Skeletal muscle tissue (tissue), 3 donors: ENCODE measurements at regions not wholly inside any gene's neighbourhood (a gene's known extent, or its start where the extent isn't known, plus 50 kb on each side); places are given as distances from the start of the nearest gene placed in this dataset.

Source experiments
- H3K27ac ChIP-seq: one replicate; pipeline ENCODE4 v1.7.0; 2013; ENCODE audit warnings: mild to moderate bottlenecking, low read depth, low read length, inconsistent platforms
- H3K27me3 ChIP-seq, 3 donors: one replicate each; pipeline ENCODE4 v1.7.0; 2013; ENCODE audit warnings: low read length in 3 of 3; ENCODE audit not compliant: control insufficient read depth in 3 of 3, insufficient read depth in 3 of 3
- H3K36me3 ChIP-seq, 3 donors: one replicate each; pipeline ENCODE4 v1.7.0; 2013; ENCODE audit warnings: low read length in 3 of 3; ENCODE audit not compliant: control insufficient read depth in 3 of 3, insufficient read depth in 3 of 3
- H3K4me1 ChIP-seq, 3 donors: one replicate each; pipeline ENCODE4 v1.7.0; 2013; ENCODE audit warnings: low read length in 3 of 3, mild to moderate bottlenecking in 3 of 3; ENCODE audit not compliant: control insufficient read depth in 3 of 3, insufficient read depth in 3 of 3
- H3K4me3 ChIP-seq, 3 donors: one replicate each; pipeline ENCODE4 v1.7.0; 2013; ENCODE audit warnings: low read length in 3 of 3
- H3K9ac ChIP-seq, 3 donors: one replicate each; pipeline ENCODE4 v1.7.0; 2013; ENCODE audit warnings: low read length in 3 of 3, mild to moderate bottlenecking in 3 of 3, moderate library complexity in 2 of 3, low read depth in 1 of 3
- H3K9me3 ChIP-seq, 3 donors: one replicate each; pipeline ENCODE4 v1.7.0; 2013; ENCODE audit warnings: low read length in 3 of 3; ENCODE audit not compliant: control insufficient read depth in 3 of 3
- donor health status: Osteomylitis.

- Histone ChIP-seq H3K9me3 (no peaks in the 10 kb centered on the region), H3K27ac (no peak overlapping the region), H3K36me3 (no peaks in the 10 kb centered on the region), H3K27me3 (no peaks in the 10 kb centered on the region), H3K4me1 (no peaks in the 10 kb centered on the region), H3K4me3 (no peak overlapping the region), H3K9ac (no peak overlapping the region)
Observed at GRCh38 chr2:173419506-173419905, 64.8 kb downstream of the CDCA7 start.

- Histone ChIP-seq H3K9ac (no peak overlapping the region), H3K27ac (no peak overlapping the region), H3K4me1 (peaks cover 10 to 12% (median 12%) of the 10 kb centered on the region in 3 donors), H3K9me3 (no peaks in the 10 kb centered on the region), H3K36me3 (no peaks in the 10 kb centered on the region), H3K4me3 (no peak overlapping the region), H3K27me3 (no peaks in the 10 kb centered on the region)
Observed at GRCh38 chr2:173424886-173425285, 70.2 kb downstream of the CDCA7 start.

- Histone ChIP-seq H3K4me3 (no peak overlapping the region), H3K9ac (no peak overlapping the region), H3K36me3 (no peaks in the 10 kb centered on the region), H3K4me1 (peaks cover 10 to 14% (median 12%) of the 10 kb centered on the region in 3 donors), H3K27ac (no peak overlapping the region), H3K27me3 (no peaks in the 10 kb centered on the region), H3K9me3 (no peaks in the 10 kb centered on the region)
Observed at GRCh38 chr2:173427887-173428668, 73.4 kb downstream of the CDCA7 start.

- no peak overlapping the region for H3K4me3 ChIP-seq
- H3K36me3 ChIP-seq, result no peaks in the 10 kb centered on the region
- peaks cover 10 to 14% (median 12%) of the 10 kb centered on the region in 3 donors for H3K4me1 ChIP-seq
- no peaks in the 10 kb centered on the region for H3K9me3 ChIP-seq
- no peak overlapping the region for H3K9ac ChIP-seq
- no peak overlapping the region for H3K27ac ChIP-seq
- H3K27me3 ChIP-seq, result no peaks in the 10 kb centered on the region
Observed at GRCh38 chr2:173431191-173431590, 76.5 kb downstream of the CDCA7 start.

GRCh38 chr2:173432049-173432754, 77.5 kb downstream of the CDCA7 start:
- H3K27ac ChIP-seq, result no peak overlapping the region
- no peaks in the 10 kb centered on the region for H3K27me3 ChIP-seq
- H3K9me3 ChIP-seq, result peaks cover 0 to 3% (median 0%) of the 10 kb centered on the region in 3 donors
- H3K36me3 ChIP-seq, result no peaks in the 10 kb centered on the region
- H3K9ac ChIP-seq, result no peak overlapping the region
- peaks cover 10 to 14% (median 12%) of the 10 kb centered on the region in 3 donors for H3K4me1 ChIP-seq
- H3K4me3 ChIP-seq, result no peak overlapping the region

GRCh38 chr2:173434762-173435569, 80.3 kb downstream of the CDCA7 start:
- Histone ChIP-seq H3K4me1 (peaks cover 0 to 2% (median 0%) of the 10 kb centered on the region in 3 donors), H3K4me3 (no peak overlapping the region), H3K9me3 (peaks cover 0 to 3% (median 0%) of the 10 kb centered on the region in 3 donors), H3K27ac (no peak overlapping the region), H3K9ac (no peak overlapping the region), H3K36me3 (no peaks in the 10 kb centered on the region), H3K27me3 (no peaks in the 10 kb centered on the region)

GRCh38 chr2:173435574-173435973, 80.9 kb downstream of the CDCA7 start:
- Histone ChIP-seq H3K36me3 (no peaks in the 10 kb centered on the region), H3K27ac (no peak overlapping the region), H3K27me3 (no peaks in the 10 kb centered on the region), H3K9me3 (peaks cover 0 to 3% (median 0%) of the 10 kb centered on the region in 3 donors), H3K9ac (no peak overlapping the region), H3K4me3 (no peak overlapping the region), H3K4me1 (peaks cover 0 to 2% (median 0%) of the 10 kb centered on the region in 3 donors)

- H3K36me3 ChIP-seq, result no peaks in the 10 kb centered on the region
- no peak overlapping the region for H3K4me3 ChIP-seq
- peaks cover 0 to 2% (median 0%) of the 10 kb centered on the region in 3 donors for H3K4me1 ChIP-seq
- H3K27me3 ChIP-seq, result no peaks in the 10 kb centered on the region
- no peak overlapping the region for H3K27ac ChIP-seq
- H3K9me3 ChIP-seq, result peaks cover 0 to 3% (median 0%) of the 10 kb centered on the region in 3 donors
- no peak overlapping the region for H3K9ac ChIP-seq
Observed at GRCh38 chr2:173436088-173436487, 81.4 kb downstream of the CDCA7 start.

GRCh38 chr2:173441222-173441621, 86.5 kb downstream of the CDCA7 start:
- H3K36me3 ChIP-seq, result no peaks in the 10 kb centered on the region
- no peak overlapping the region for H3K9ac ChIP-seq
- no peak overlapping the region for H3K4me3 ChIP-seq
- H3K9me3 ChIP-seq, result peaks cover 0 to 3% (median 0%) of the 10 kb centered on the region in 3 donors
- H3K4me1 ChIP-seq, result no peaks in the 10 kb centered on the region
- H3K27ac ChIP-seq, result no peak overlapping the region
- no peaks in the 10 kb centered on the region for H3K27me3 ChIP-seq
